ENCODE measurements at regions not wholly inside any gene's neighbourhood (a gene's known extent, or its start where the extent isn't known, plus 50 kb on each side); places are given as distances from the start of the nearest gene placed in this dataset.

GRCh38 chr22:49015459-49015858, 812.2 kb downstream of the BRD1 start:
- TF ChIP-seq CTCF (conservative IDR thresholded peaks at IDR 0.05; ENCODE audit: low read depth, low read length) (no peak), POLR2A (IDR thresholded peaks at IDR 0.05; ENCODE audit: low read depth, low read length) (no peak), BHLHE40 (IDR thresholded peaks at IDR 0.05; ENCODE audit: low read depth, low read length) (no peak), RAD21 (IDR thresholded peaks at IDR 0.05; ENCODE audit: low read length) (no peak), RCOR1 (IDR thresholded peaks at IDR 0.05; ENCODE audit: insufficient replicate concordance, low read length) (no peak), FOS (IDR thresholded peaks at IDR 0.05; ENCODE audit: low read depth, low read length) (no peak), CEBPB (IDR thresholded peaks at IDR 0.05; ENCODE audit: low read depth, low read length) (no peak), SMC3 (IDR thresholded peaks at IDR 0.05; ENCODE audit: low read depth, low read length) (no peak), NFE2L2 (IDR thresholded peaks at IDR 0.05; ENCODE audit: low read depth, low read length) (no peak), MAFK (IDR thresholded peaks at IDR 0.05; ENCODE audit: low read depth, low read length) (no peak), ELK1 (IDR thresholded peaks at IDR 0.05; ENCODE audit: borderline replicate concordance, low read depth, low read length) (no peak), USF2 (IDR thresholded peaks at IDR 0.05; ENCODE audit: low read depth, low read length) (no peak), MXI1 (IDR thresholded peaks at IDR 0.05; ENCODE audit: borderline replicate concordance, low read depth, low read length) (no peak)

Measured in IMR-90 (cell line).